GM21367 (cell line): ENCODE measurements at regions not wholly inside any gene's neighbourhood (a gene's known extent, or its start where the extent isn't known, plus 50 kb on each side); places are given as distances from the start of the nearest gene placed in this dataset.
"Not testable (repeated sequence)": the region's sequence is repeated elsewhere in the genome, so short reads cannot be mapped to it uniquely, and the experiment has no call there.

Source experiments
- ATAC-seq: cut with Tn5 transposase; IDR thresholded peaks from one replicate; pipeline ENCODE4 v1.9.1; 2021; ENCODE audit not compliant: unreplicated experiment

- ATAC-seq, result no peak
These were observed 330.2 kb downstream of the DSC3 start for GRCh38 chr18:30712383-30712782.

- no peak for ATAC-seq
These were observed 332.9 kb downstream of the DSC3 start for GRCh38 chr18:30709595-30709994.

GRCh38 chr18:30705943-30706342, 336.6 kb downstream of the DSC3 start:
- no peak for ATAC-seq

- no peak for ATAC-seq
These were observed 344.0 kb downstream of the DSC3 start for GRCh38 chr18:30698571-30698970.

- ATAC-seq, result no peak
These were observed 346.3 kb downstream of the DSC3 start for GRCh38 chr18:30696201-30696600.

- no peak for ATAC-seq
These were observed 347.8 kb downstream of the DSC3 start for GRCh38 chr18:30694773-30695172.

- ATAC-seq, result no peak
These were observed 353.3 kb downstream of the DSC3 start for GRCh38 chr18:30689216-30689615.

GRCh38 chr18:30687501-30687900, 355.0 kb downstream of the DSC3 start:
- no peak for ATAC-seq

- ATAC-seq, result no peak
These were observed 357.6 kb downstream of the DSC3 start for GRCh38 chr18:30684825-30685481.

GRCh38 chr18:30683836-30684235, 358.7 kb downstream of the DSC3 start:
- ATAC-seq, result no peak

- ATAC-seq, result no peak
These were observed 359.9 kb downstream of the DSC3 start for GRCh38 chr18:30682672-30683071.

- no peak for ATAC-seq
These were observed 363.1 kb downstream of the DSC3 start for GRCh38 chr18:30679285-30679930.

GRCh38 chr18:30677813-30678212, 364.7 kb downstream of the DSC3 start:
- ATAC-seq, result not testable (repeated sequence)

GRCh38 chr18:30676053-30676480, 366.5 kb downstream of the DSC3 start:
- no peak for ATAC-seq

- ATAC-seq, result no peak
These were observed 367.0 kb downstream of the DSC3 start for GRCh38 chr18:30675493-30675892.

GRCh38 chr18:30675072-30675471, 367.5 kb downstream of the DSC3 start:
- ATAC-seq, result no peak

- ATAC-seq, result no peak
These were observed 367.9 kb downstream of the DSC3 start for GRCh38 chr18:30674596-30674995.

- ATAC-seq, result not testable (repeated sequence)
These were observed 370.1 kb downstream of the DSC3 start for GRCh38 chr18:30672439-30672838.

GRCh38 chr18:30658306-30658705, 384.2 kb downstream of the DSC3 start:
- no peak for ATAC-seq

- ATAC-seq, result no peak
These were observed 390.2 kb downstream of the DSC3 start for GRCh38 chr18:30652387-30652786.

- ATAC-seq, result no peak
These were observed 392.0 kb downstream of the DSC3 start for GRCh38 chr18:30650499-30650898.

- no peak for ATAC-seq
These were observed 398.4 kb downstream of the DSC3 start for GRCh38 chr18:30644158-30644557.

GRCh38 chr18:30639361-30639760, 403.2 kb downstream of the DSC3 start:
- ATAC-seq, result no peak
